Ovary (tissue), 3 donors: ENCODE measurements at regions not wholly inside any gene's neighbourhood (a gene's known extent, or its start where the extent isn't known, plus 50 kb on each side); places are given as distances from the start of the nearest gene placed in this dataset.

Experiments used
- CTCF ChIP-seq, 3 donors: fragments of 450-650 bp in 2 of 3; fragments of 200-600 bp in 1 of 3; IDR thresholded peaks; one replicate each; pipeline versions ENCODE4 v1.5.1 to v1.8.0; 2016 to 2022; ENCODE audit warnings: antibody characterized with exemption in 3 of 3, mild to moderate bottlenecking in 1 of 3
- EP300 ChIP-seq: sonication (generic); formaldehyde crosslinking; IDR thresholded peaks from one replicate; pipeline ENCODE4 v1.6.1; 2017; ENCODE audit warnings: antibody characterized with exemption
- POLR2A ChIP-seq: fragments of 450-650 bp; IDR thresholded peaks from one replicate; pipeline ENCODE4 v1.6.1; 2017; ENCODE audit warnings: antibody characterized with exemption, mild to moderate bottlenecking, moderate library complexity
- donor health status: DM: no; HTN: no; CAD: no.

- TF ChIP-seq CTCF (IDR thresholded peaks at IDR 0.05) (no peak), EP300 (no peak), POLR2A (no peak)
Observed at GRCh38 chr13:111864566-111864965, 202.4 kb upstream of the SOX1 start.
